Thyroid gland (tissue), 4 donors: ENCODE measurements at regions not wholly inside any gene's neighbourhood (a gene's known extent, or its start where the extent isn't known, plus 50 kb on each side); places are given as distances from the start of the nearest gene placed in this dataset.

Experiments
- CTCF ChIP-seq, 6 experiments: fragments of 200-600 bp in 3 of 6; fragments of 450-650 bp in 3 of 6; sonication (generic) in 3 of 6; IDR thresholded peaks; one replicate each; pipeline ENCODE4 v1.5.1; 2016 to 2019; ENCODE audit warnings: antibody characterized with exemption in 6 of 6, mild to moderate bottlenecking in 2 of 6, inconsistent platforms in 1 of 6, moderate library complexity in 1 of 6
- POLR2A ChIP-seq, 2 donors: fragments of 450-650 bp; IDR thresholded peaks; one replicate each; pipeline ENCODE4 v1.6.1; 2017; ENCODE audit warnings: antibody characterized with exemption in 2 of 2, mild to moderate bottlenecking in 2 of 2, moderate library complexity in 1 of 2

- no peak for TF ChIP-seq CTCF (IDR thresholded peaks at IDR 0.05)
- no peak for TF ChIP-seq POLR2A (IDR thresholded peaks at IDR 0.05)
Observed at GRCh38 chr5:60076746-60077145, 183.2 kb upstream of the PDE4D start.
